GM21390 (cell line): ENCODE measurements at regions not wholly inside any gene's neighbourhood (a gene's known extent, or its start where the extent isn't known, plus 50 kb on each side); places are given as distances from the start of the nearest gene placed in this dataset.

Source experiments
- ATAC-seq: cut with Tn5 transposase; IDR thresholded peaks from one replicate; pipeline ENCODE4 v1.9.1; 2021; ENCODE audit not compliant: unreplicated experiment

GRCh38 chr3:3633761-3634160, 165.5 kb upstream of the LRRN1 start:
- ATAC-seq, result no peak

- ATAC-seq, result no peak
Measured at GRCh38 chr3:3632449-3632848, 166.8 kb upstream of the LRRN1 start.

- no peak for ATAC-seq
Measured at GRCh38 chr3:3631114-3631513, 168.1 kb upstream of the LRRN1 start.

DNA sequence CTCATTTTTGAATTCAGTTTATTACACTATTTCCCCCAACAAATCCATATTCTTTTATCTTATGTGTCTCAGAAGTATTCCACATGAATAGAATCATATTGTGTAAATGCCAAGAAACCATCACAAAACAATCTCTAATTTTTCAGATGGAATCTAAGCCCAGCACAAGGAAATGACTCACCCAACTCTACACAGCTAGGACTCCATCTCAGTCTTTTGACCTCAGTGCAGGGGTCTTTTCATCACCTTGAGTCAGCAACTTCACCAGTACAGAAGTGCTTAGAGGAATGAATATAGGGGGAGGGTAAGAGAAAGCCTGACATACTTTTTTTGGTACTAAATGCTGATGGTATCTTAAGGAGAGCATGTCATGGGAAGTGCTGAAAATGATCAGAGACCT, 169.3 kb upstream of the LRRN1 start:
- ATAC-seq, result no peak

- peak; percentile 63 for ATAC-seq
Measured at GRCh38 chr3:3628676-3629328, 170.4 kb upstream of the LRRN1 start.

GRCh38 chr3:3627114-3627513, 172.1 kb upstream of the LRRN1 start:
- ATAC-seq, result no peak

GRCh38 chr3:3625544-3626271, 173.5 kb upstream of the LRRN1 start:
- no peak for ATAC-seq

DNA sequence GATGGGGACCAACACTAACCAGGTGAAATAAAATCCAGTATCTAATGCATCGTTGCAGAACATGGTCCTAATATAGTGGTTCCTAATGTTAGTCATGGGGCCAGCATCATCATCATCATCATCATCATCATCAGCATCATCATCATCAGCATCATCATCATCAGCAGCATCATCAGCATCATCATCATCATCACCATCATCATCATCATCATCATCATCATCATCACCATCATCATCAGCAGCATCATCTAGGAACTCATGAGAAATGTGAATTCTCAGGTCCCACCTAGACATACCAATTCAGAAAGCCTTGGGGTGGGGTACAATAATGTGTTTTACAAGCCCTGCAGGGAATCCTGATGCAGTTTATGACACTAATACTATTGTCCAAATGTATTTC, 179.4 kb upstream of the LRRN1 start:
- no peak for ATAC-seq

- ATAC-seq, result no peak
Measured at GRCh38 chr3:3618623-3619022, 180.6 kb upstream of the LRRN1 start.

GRCh38 chr3:3615533-3615932, 183.7 kb upstream of the LRRN1 start:
- no peak for ATAC-seq

DNA sequence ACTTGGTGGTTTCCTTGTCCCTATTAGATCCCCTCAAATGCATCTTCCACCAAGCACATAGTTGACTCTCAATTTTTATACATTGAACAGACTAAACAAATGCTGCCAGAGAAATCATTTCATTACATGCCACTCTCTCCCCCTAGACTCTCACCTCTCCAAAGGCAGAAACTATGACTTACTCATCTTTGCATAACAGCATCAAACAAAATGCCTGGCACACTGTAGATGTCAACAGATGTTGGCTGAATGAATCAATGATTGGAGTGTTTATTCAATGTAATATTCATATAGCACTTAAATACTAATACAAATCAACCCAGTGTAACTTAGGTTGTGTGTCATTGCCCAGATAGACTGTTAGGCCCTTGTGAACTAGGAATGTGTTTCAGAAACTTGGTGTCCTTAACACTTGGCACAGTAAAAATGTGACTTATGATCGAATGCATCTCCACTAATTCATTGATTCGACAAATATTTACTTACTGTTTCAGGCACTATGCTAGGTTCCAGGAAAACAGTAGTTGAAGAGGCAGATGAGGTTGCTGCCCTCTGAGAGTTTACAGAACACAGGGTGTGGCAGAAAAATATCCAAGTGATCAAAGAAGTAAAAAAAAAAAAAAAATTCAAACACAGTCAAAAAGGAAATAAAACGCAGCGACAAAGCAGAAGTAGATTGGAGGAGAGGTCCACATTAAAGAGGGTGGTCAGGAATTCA, 188.5 kb upstream of the LRRN1 start:
- no peak for ATAC-seq

DNA sequence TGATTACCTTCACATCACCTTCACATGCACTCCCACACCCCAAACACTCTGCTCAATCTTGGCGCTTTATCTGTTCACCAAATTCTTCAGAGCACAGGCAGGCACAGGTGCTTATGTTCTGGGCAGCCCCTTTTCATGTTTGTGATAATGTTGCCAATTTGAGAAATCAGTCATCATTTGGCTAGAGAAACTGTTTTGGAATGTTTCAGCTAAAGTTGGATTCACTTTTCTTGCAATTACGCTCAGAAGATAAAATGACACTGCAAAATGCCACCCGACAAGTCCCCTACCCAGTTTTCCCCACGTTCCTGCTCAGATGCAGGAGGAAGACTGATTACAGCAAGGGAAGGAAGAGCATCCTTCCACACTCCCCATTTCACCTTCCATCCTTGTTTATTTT, 192.9 kb upstream of the LRRN1 start:
- ATAC-seq, result no peak

DNA sequence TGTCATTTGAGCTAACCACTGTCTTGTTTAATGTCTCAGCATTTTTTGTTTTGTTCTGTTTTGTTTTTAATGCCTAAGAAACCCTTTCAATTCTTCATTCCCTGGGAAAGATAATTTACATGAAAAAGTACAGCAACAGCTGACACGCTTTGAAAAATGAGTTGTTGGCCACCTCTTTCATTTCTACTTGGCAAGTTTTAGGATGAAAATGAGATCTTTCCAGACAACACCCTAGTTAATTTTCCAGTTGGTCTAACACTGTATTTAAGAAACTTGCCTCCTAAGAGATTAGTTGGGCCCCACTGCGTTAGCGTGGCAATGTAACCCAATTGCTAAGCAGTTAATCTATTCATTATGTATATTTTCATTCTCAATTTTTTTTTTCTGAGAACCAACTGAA, 194.0 kb upstream of the LRRN1 start:
- no peak for ATAC-seq

DNA sequence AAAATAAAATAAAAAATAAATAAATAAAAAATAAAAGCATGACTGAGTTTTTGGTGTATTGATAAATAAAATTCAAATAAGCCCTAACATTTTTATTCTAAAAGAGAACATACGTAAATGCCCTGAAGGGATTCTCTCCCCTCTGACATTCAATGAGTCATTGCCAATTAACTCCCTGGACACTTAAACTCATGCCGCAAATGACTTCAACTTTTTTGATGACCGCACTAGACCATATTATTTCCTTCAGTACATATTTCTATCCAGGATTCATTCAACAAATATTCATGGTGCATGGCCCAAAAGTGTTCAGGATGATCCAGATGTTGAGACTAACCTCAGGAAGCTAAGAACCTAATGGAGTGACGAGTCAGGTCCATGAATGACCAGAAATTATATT, 195.9 kb upstream of the LRRN1 start:
- ATAC-seq, result no peak

DNA sequence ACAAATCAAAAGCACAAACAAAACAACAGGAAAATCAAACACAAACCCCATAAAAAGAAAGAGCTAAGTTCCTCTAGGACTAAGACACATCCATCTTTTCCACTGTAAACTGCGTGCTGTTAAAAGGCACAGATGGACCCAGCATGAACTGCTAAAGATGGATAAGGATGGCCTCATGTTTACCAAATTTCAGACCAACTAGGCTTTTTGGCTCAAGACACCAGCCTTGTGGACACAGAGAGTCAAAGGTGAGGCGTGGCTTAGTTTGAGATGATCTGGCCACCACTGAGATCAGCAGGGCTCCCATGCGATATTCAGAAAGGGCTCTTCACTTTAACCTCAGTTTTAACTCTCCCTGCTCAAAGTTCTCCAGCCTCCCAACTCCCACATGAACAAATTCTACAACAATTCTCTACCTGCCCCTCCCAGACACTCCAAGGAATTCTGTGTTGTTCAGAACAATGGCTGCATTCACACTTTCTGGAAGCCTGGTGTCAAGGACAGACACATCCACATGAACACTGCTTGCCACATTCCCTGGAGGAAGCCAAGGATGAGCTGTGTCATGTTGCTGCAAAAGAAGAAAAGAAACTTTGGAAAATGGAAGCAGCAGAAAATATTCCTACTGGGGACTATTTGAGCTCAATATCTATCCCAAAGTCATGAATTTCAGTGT, 198.4 kb upstream of the LRRN1 start:
- no peak for ATAC-seq

GRCh38 chr3:3599016-3599415, 200.2 kb upstream of the LRRN1 start:
- ATAC-seq, result no peak

DNA sequence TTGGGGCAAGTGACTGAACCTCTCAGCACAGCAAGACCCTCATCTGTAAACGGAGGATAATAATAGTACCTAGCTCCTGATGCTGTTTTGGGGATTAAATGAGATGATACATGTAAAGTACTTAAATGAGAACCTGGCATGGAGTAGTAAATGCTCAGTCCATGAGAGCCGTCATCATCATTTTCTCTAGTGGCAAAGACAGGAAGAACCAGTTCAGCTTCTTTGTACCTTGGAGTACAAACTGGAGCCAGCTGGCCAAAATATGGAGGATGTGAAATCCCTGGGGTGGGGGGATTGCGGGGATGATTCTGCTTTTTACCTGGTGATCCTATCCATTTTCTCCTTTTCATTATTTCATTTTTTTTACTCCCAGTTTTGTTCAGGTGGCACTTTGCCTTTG, 204.2 kb upstream of the LRRN1 start:
- no peak for ATAC-seq

DNA sequence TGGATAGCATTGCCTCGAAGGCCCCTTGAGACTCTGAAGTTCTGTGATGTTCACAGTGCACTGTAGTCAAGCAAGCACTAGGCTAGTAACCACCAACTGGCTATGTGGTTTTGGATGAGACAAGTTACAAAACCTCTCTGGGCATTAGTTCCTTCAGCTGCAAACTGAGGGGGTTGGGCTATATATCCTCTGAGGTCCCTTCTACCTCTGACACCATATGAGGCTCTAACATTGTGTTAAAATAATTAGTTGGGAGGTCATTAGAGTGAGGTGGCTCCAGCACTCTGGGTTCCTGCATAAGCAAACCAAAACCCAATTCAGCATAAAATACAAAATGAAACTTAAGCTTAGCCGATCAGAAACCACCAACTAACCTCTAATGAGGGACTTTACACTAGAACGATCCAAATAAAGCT, 209.5 kb upstream of the LRRN1 start:
- peak; percentile 77 for ATAC-seq

DNA sequence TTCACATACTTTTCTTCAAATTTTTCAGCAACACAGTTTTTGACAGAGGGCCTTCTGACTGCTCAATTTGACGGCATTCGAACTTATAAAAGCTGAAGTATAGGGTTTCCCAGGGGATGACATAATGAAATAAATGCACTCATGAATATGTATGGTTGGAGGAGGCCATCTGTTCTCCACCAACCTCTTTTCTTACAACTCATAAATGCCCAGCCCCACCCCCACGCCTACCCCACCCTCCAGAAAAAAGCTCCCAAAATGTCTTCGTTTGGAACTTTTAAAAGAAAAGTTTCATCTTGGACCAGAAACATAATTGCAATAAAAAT, 211.6 kb upstream of the LRRN1 start:
- ATAC-seq, result no peak

- no peak for ATAC-seq
Measured at GRCh38 chr3:3586843-3587646, 212.2 kb upstream of the LRRN1 start.

GRCh38 chr3:3586336-3586735, 212.9 kb upstream of the LRRN1 start:
- ATAC-seq, result no peak
